Cardiac fibroblast (primary cell): ENCODE measurements at regions not wholly inside any gene's neighbourhood (a gene's known extent, or its start where the extent isn't known, plus 50 kb on each side); places are given as distances from the start of the nearest gene placed in this dataset.

Source experiments
- DNase-seq, 2 donors: peaks; one replicate each; pipeline versions ENCODE4 v3.0.0 to v3.0.0-alpha.2; 2010; ENCODE audit warnings: low read depth in 2 of 2
- H3K4me3 ChIP-seq, 2 donors: replicated peaks in 1 of 2; 1 replicate in 1 of 2; 2 replicates in 1 of 2; pipeline ENCODE4 v1.5.1; 2011; ENCODE audit warnings: low read depth in 2 of 2, low read length in 2 of 2, mild to moderate bottlenecking in 2 of 2, moderate library complexity in 1 of 2
- TF ChIP-seq, protein P1 (sequence below): IDR thresholded peaks from one replicate; pipeline ENCODE4 v1.5.1; 2011; ENCODE audit warnings: low read depth, mild to moderate bottlenecking, low read length, inconsistent platforms

- TF ChIP-seq, protein P1, sequence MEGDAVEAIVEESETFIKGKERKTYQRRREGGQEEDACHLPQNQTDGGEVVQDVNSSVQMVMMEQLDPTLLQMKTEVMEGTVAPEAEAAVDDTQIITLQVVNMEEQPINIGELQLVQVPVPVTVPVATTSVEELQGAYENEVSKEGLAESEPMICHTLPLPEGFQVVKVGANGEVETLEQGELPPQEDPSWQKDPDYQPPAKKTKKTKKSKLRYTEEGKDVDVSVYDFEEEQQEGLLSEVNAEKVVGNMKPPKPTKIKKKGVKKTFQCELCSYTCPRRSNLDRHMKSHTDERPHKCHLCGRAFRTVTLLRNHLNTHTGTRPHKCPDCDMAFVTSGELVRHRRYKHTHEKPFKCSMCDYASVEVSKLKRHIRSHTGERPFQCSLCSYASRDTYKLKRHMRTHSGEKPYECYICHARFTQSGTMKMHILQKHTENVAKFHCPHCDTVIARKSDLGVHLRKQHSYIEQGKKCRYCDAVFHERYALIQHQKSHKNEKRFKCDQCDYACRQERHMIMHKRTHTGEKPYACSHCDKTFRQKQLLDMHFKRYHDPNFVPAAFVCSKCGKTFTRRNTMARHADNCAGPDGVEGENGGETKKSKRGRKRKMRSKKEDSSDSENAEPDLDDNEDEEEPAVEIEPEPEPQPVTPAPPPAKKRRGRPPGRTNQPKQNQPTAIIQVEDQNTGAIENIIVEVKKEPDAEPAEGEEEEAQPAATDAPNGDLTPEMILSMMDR: no peak
- no peak overlapping the region for H3K4me3 ChIP-seq
- DNase-seq: no peak
Measured at GRCh38 chr11:15830741-15831428, 525.5 kb downstream of the SOX6 start.

DNA sequence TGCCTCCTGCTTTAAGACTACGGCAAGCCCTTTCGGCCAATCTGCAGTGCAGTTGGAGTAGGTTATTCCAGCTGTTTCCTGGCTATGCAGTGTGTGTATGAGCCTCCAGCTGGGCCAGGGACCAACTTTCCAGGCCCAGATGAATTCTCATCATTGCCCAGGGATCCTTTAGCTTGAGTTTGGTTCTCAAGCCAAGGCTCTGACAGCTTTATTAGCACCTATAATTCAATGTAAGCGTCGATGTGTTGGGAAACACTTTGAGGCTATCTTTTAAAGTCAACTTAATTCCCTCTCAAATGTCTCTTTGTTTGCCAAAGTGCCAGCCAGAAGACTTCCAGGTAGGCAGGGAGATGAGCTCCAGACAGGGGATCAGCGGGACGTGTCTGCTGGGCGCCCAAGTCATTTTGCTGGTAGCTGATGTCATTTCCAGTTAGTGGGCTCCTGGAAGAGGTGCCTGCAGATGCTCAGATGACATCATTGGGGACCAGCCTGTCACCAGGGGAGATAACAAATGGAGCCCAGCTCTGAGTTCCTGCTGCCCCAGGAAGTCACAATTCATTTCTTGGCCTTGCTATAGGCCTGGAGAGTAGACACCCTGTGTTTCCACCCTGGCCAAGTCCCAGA, 520.4 kb downstream of the SOX6 start:
- DNase-seq: no peak
- TF ChIP-seq, protein P1: no peak
- H3K4me3 ChIP-seq: no peak overlapping the region

DNA sequence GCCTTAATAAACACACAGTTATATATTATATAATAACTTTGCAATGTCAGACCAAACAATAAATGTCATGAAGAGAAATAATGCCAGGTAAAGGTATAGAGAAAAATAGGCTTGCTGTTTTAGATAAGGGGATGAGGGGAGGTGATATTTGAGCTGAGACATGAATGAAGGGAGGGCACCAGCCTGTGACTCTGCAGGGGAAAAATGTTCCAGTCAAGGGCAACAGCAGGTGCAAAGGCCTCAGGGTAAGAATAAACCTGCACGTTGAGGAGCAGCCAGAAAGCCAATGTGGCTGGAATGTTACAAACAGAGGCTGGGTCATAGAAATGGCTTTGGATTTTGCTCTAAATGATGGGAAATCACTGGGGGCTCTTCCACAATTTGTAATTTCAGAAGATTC, 519.6 kb downstream of the SOX6 start:
- TF ChIP-seq, protein P1: no peak
- no peak for DNase-seq
- H3K4me3 ChIP-seq: no peak overlapping the region

DNA sequence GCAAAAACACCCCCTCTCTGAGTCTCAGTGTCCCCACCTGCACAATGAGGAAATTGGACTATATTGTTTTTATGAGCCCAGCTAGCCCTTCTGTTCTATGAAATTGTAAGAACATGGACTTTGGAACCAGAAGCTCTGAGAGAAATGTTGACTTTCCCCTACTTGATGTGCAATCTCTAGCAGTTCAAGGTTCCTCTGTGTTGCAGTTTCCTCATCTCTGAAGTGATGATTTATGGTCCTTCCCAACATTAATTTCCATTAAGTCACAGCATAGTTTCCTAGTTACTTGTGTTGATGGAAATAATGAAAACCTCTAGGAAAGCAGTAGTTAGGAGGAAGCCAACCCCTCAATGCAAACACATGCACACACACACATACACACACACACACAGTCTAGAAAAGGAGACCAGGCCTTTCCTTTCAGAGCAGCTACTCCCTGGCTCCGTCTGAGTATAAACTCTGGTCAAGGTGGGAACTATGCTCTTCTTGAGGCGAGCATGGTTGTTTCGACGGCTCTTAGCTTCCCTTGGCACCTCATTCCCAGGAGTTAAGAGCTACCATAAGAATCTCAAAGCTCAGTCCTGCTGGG, 518.4 kb downstream of the SOX6 start:
- TF ChIP-seq, protein P1: no peak
- DNase-seq: no peak
- no peak overlapping the region for H3K4me3 ChIP-seq

DNA sequence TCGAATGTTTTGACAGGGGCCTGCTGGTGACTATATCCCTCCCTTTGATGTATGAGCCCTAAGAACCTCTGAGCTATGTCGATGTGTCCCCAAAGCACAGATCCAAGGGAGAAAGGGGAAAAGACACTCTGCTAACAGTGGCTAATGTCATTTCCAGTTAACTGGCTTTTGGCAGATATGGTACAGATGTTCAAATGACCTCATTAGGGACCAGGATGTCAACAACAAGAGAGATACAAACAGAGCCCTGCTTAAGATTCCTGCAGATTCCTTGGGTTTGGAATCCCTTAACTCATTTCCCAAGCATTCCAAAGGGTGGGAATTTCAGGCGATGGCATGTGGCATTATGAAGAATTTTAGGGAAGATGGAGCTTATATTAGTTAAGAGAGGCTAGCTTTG, 517.3 kb downstream of the SOX6 start:
- H3K4me3 ChIP-seq: no peak overlapping the region
- TF ChIP-seq, protein P1: no peak
- no peak for DNase-seq

GRCh38 chr11:15840966-15841365, 515.4 kb downstream of the SOX6 start:
- TF ChIP-seq, protein P1: no peak
- no peak for DNase-seq
- no peak overlapping the region for H3K4me3 ChIP-seq
